ENCODE measurements at regions not wholly inside any gene's neighbourhood (a gene's known extent, or its start where the extent isn't known, plus 50 kb on each side); places are given as distances from the start of the nearest gene placed in this dataset.
"Not testable (repeated sequence)": the region's sequence is repeated elsewhere in the genome, so short reads cannot be mapped to it uniquely, and the experiment has no call there.

DNA sequence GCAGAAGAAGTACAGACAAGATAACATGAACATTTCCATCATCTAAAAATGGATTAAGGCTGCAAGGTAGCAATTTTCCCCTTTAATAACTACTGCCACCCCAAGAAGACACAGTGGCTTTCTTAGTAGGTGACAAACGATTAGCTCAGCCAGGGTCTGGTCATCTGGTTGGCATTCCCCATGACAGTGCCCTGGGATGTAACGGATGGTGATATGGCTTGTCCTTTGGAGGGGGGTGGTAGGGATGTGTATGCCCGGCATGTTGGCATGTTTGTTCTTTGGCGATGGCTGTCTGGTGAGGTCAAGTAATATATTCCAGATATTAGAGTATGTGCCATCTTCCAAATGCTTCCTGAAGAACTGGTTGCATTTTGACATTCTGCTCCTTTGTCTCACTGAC is 135.6 kb upstream of the ZNF536 start:
- no peak for ATAC-seq
- DNase-seq = no peak

GRCh38 chr19:30237140-30237539 is 135.0 kb upstream of the ZNF536 start:
- DNase-seq = no peak
- ATAC-seq = no peak

GRCh38 chr19:30240904-30241695 is 131.1 kb upstream of the ZNF536 start:
- DNase-seq = no peak
- ATAC-seq = no peak

- ATAC-seq (no peak), DNase-seq (no peak)
These were observed 127.7 kb upstream of the ZNF536 start for GRCh38 chr19:30244533-30244932.

DNA sequence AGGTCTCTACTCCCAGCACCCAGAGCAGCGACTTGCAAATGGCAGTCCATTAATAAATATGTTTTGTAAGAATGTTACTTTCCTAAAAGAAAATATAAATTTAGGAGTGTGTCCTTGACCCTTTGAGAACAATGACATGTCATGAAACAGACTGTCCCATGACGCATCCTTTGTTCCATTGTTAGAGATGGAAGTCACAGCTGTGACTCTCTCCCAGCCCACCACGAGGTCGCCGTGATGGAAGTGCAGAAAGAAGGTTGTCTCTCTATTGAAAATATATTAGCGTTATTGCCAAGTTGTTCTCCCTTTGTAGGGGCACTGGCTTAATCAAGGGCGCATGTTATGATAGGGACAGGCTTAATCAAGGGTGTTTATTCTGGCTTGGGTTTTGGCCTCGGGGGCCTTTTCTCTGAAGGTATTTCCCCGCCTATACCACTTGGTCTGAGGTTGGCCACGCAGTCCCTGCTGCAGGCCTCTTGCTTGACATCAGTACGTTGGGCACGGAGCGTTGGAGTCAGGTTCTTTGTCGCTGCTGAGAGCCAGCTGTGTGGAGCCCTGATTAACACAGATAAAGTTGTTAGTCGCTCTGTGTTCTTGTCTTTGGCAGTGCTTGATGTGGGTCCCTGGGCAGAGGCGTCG is 126.7 kb upstream of the ZNF536 start:
- no peak for ATAC-seq
- no peak for DNase-seq

GRCh38 chr19:30249911-30250310 is 122.3 kb upstream of the ZNF536 start:
- DNase-seq (no peak), ATAC-seq (no peak)

- DNase-seq = no peak
These were observed 120.0 kb upstream of the ZNF536 start for GRCh38 chr19:30252214-30252613.

DNA sequence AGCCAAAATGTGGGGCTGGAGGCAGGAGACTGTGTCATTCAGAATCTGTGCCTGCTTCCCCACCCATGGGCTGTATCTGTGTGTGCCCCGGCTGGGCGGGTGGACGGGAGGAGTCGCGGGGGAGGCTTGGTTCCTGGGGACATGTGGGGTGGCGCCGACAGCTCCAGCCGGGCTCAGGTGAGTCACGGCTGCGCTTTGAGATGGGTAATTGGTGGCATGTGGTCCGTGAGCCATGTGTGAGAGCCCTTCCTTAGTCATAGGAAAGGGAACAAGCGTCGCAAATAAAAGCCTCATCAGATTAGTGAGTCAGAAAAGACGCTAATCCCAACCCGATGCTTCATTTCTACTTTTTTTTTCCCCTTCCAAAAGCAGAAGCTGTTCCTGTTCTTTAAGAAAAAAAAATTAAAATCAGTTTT is 118.6 kb upstream of the ZNF536 start:
- DNase-seq = no peak
- ATAC-seq = no peak

More at GRCh38 chr19:30252214-30252613, 120.0 kb upstream of the ZNF536 start:
- ATAC-seq = no peak

DNA sequence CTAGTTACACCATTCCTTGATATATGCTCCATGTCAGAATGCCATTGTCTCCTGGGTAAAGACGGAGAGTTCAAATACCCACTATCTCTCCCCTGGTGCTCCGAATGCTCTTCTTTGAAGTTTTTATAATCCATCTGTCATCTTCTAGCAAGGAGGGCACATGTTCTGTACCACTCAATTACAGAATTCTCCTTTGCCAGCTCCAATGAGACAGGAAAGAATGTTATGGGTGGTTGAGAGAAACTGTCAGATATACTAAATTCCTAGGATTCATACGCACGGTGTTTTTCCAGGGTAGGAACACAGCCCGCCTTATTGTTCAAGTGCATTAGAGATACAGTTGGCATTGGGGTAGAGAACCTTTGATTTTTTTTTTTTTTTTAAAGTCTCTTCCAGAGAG is 118.0 kb upstream of the ZNF536 start:
- DNase-seq = no peak
- ATAC-seq = no peak

DNA sequence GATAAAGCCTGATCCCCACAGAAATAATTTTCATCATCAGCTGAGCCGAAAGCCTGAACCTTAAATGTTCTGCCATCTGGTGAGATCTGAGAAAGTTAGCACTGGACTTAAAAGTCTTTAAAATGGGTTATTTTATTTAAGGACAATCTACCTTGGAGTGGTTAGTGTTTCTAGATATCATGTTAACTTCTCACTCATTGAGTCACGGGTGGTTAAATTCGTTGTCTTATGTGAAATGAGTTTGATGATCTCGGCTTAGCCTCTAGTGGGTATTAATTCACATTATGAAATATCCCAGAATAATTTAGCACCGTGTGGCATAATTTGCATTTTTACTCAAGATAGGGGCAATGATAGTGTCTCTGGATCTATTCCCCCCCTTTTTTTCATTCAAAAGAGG is 117.4 kb upstream of the ZNF536 start:
- ATAC-seq = no peak
- no peak for DNase-seq

DNA sequence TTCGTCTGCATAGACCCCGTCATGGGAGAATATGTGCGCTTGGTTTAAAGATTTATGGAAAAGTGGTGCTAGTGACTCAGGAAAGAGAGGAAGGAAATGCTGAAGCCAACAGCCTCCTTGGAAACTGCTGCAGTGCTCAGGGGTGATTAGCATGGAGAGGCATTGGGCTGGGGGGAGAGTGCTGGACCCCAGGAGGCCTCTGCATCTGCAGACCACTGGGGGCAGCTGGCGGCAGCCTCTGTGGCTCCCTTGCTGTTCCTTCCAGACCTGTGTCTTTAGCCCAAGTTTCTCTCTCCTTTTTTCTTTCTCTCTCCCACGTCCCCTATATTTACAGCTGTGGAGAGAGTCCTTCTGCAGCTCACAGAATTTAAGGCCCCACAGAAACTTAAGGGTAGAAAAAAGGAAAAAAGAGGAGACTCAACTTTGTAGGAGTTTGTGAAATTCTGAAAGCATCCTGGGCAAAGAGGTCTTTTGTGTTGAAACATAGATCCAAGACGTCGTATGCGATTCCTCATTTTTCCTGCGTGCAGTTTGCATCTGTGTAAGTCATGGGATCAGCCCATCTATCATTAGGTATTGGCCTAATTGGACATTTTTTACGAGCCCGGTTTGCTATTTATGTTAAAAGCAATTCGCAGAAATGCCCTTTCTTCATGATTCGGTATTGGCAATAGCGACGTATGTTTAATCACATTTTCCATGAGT is 116.2 kb upstream of the ZNF536 start:
- no peak for ATAC-seq
- no peak for DNase-seq

DNA sequence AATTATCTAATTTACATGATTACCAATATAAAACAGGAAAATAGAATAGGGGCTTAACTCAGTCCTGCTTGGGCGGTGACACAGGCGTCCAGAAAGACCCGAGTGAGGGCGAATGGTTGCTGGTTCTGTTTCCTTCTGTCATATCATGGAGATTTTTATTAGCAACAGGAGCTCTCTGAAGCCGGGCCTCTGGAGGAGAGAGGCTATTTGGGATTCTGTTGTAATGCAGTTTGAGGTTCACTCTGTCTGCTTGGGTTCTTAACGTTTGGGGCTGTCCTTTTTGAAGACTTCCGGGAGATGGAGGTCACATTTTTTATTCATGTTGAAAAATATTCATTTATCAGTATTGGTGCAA is 115.7 kb upstream of the ZNF536 start:
- no peak for ATAC-seq
- no peak for DNase-seq

DNA sequence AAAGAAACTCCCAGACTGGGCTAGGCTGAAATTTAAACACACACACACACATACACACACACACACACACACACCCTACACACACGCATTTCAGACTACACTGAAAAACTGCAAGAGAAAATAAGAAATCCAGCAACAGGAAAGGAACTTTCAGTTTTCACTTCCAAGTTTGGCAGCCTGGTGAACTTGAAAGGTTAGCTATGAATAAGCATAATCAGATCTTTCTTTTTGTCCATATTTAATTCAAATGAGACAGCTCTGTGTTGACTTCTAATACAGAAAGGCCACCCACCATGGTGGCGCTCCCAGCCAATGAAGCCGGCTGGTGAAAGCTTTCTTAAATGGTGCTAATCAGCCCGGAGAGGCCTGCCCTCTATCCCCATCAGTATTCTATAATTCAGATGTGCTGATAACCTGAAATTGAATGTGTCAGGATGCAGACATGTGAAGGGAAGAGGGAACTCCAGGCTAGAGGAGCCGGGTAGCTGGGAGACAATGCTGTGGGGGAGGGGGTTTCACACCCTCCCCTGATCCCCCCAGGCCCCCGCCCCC is 108.3 kb upstream of the ZNF536 start:
- DNase-seq = no peak
- ATAC-seq = no peak

- DNase-seq, ATAC-seq: not testable (repeated sequence)
These were observed 106.3 kb upstream of the ZNF536 start for GRCh38 chr19:30265918-30266317.

- DNase-seq (no peak), ATAC-seq (no peak)
These were observed 105.5 kb upstream of the ZNF536 start for GRCh38 chr19:30266687-30267086.

DNA sequence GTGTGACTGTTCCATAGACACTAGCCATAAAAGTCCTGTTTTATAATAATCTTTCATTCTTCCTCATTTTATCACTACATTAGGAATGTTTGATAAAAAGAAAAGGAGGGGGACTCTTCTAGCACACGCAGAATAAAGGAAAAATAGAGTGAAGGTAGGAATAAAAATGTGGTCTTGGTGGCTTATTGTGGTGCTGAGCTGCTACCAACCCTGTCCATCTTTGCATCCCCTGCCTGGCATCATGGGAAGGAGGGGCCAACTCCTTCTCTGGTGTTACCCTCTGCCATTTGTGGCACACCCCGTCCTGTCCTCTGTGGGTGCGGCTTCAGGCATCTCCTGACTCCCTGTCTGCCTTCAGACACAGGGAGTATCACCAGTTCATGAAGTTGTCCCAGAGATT is 104.9 kb upstream of the ZNF536 start:
- no peak for ATAC-seq
- no peak for DNase-seq

DNA sequence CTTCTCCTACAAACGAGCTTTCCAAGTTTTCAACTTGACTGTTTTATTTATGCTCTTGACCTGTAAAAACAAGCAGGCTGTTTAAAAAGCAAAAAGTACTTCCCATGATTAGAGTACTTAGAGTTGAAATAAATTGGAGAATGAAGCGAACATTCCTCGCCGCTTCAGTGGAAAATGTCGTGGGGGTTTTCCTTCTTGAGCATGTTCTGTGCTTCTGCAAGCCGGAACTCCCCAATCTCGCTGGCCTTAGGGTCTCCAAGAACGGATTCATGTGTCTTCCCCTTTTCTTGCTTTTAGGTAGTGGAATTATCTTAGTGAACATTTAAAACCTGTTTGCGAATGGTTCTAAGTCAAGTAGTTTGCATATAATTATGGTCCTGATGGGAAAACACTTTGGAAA is 103.6 kb upstream of the ZNF536 start:
- no peak for ATAC-seq
- DNase-seq = no peak

- DNase-seq (no peak), ATAC-seq (no peak)
These were observed 102.5 kb upstream of the ZNF536 start for GRCh38 chr19:30269638-30270037.

- DNase-seq (no peak), ATAC-seq (no peak)
These were observed 100.4 kb upstream of the ZNF536 start for GRCh38 chr19:30271816-30272215.

DNA sequence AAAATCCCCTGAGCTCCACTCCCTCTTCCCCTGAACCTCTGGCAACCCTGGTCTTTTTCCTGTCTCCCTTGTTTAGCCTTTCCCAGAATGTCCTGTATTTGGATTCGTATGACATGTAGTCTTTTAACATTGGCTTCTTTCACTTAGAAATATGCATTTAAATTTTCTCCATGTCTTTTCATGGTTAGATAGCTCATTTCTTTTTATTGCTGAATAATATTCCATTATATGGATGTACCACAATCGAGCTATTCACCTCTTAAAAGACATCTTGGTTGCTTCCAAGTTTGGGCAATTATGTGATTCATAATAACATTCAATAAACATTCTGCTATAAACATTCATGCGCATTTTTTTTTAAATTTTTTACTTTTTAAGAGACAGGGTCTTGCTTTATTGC is 99.6 kb upstream of the ZNF536 start:
- DNase-seq (no peak), ATAC-seq (no peak)

DNA sequence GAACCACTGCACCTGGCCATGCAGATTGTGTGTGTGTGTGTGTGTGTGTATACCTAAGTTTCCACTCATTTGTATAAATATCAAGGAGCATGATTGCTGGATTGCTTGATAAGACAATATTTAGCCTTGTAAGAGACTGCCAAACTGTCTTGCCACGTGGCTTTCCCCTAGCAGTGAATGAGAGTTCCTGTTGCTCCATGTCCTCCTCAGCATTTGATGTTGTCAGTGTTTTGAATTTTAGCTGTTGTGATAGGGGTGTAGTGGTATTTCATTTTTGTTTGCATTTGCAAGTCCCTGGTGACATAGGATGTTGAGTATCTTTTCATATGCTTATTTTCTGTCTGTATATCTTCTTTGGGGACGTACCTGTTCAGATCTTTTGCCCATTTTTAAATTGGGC is 99.0 kb upstream of the ZNF536 start:
- ATAC-seq (no peak), DNase-seq (no peak)

- DNase-seq (no peak), ATAC-seq (no peak)
These were observed 97.2 kb upstream of the ZNF536 start for GRCh38 chr19:30274987-30275386.
